GM11168 (cell line): ENCODE measurements at regions not wholly inside any gene's neighbourhood (a gene's known extent, or its start where the extent isn't known, plus 50 kb on each side); places are given as distances from the start of the nearest gene placed in this dataset.
"Not testable (repeated sequence)": the region's sequence is repeated elsewhere in the genome, so short reads cannot be mapped to it uniquely, and the experiment has no call there.

ENCODE experiments used
- in situ Hi-C: fragments of 300-500 bp; cut with MboI; formaldehyde crosslinking; loops from one replicate; pipeline ENCODE4 v1.12.0; 2022; ENCODE audit warnings: low sequenced_read_pairs; ENCODE audit not compliant: unreplicated experiment

DNA sequence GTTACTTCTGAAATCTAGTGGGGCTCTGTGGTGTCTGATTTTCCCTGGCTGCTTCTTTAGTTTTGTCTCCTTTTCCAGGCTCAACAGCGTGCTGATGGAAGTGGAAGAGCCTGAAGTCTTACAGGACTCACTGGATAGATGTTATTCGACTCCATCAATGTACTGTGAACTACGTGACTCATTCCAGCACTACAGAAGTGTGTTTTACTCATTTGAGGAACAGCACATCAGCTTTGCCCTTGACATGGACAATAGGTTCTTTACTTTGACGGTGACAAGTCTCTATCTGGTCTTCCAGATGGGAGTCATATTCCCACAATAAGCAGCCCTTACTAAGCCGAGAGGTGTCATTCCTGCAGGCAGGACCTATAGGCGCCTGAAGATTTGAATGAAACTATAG is 51.1 kb downstream of the NBPF8 start:
- in situ Hi-C loops = not testable (repeated sequence)

DNA sequence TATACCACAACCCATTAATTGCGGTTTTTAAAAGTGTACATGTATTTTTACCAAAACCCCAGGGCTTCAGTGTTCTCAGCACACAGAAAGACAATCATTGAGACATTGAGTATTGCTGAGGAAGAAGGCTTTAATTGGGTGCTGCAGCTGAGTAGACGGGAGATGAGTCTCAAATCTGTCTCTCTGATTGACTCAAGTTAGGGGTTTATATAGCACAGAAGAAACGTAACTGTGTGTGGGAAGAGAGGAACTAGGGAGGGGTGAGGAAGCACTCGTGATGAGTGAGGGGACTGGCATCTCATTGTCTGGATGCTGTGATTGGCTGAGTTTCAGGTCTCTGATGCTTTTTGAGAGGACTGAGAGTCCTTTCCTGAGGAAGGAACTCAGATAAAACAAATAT is 62.8 kb downstream of the NBPF8 start:
- in situ Hi-C loops = not testable (repeated sequence)

DNA sequence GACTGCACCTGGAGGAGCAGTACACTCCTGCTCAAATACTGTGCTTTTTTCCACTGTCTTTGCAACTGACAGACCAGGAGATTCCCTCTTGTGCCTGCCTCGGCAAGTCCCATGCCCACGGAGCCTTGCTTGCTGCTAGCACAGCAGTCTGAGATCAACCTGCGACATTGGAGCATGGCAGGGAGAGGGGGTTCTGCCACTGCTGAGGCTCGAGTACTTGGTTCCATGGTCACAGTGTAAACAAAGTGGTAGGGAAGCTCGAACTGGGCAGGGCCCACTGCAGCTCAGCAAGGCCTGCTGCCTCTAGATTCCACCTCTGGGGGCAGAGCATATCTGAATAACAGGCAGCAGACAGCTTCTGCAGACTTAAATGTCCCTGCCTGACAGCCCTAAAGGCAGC is 63.6 kb downstream of the NBPF8 start:
- in situ Hi-C loops = not testable (repeated sequence)

DNA sequence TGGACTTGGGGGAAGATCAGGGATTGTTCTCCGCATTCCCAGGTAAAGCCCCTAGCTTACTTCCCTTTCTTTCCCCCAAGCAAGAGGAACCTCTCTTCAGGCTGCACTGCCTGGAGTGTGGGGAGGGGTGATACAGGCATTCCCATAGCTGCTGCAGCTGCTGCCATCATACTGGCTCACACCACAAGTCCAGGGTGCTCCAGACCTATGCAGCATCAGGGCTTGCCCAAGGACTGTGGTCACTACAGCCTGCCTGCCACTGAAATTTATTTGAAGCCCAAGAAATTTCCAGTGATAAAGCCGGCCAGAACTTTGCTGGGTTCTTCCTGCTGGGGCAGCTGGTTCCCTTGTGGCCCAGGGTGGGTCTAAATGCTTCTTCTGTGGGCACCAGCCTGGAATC is 72.7 kb downstream of the NBPF8 start:
- in situ Hi-C loops = not testable (repeated sequence)

DNA sequence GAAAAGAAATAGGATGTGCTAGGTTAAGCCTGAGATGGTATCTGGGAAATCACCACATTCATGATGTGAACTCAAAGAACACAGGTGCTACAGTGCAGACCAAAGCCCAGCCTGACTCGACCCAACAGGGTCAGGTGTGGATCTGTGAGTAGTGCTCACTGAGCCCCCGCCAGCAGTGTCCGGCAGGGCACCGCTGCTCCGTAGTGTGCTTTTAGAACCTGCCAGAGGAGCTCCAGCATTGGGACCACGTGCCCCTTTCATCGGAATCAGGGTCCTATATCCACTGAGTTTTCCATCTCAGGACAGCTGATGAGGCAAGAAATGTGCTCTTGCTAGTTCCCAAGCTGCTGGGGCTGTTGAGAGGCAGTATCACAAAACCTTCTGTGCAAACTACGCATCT is 74.4 kb downstream of the NBPF8 start:
- in situ Hi-C loops = not testable (repeated sequence)

DNA sequence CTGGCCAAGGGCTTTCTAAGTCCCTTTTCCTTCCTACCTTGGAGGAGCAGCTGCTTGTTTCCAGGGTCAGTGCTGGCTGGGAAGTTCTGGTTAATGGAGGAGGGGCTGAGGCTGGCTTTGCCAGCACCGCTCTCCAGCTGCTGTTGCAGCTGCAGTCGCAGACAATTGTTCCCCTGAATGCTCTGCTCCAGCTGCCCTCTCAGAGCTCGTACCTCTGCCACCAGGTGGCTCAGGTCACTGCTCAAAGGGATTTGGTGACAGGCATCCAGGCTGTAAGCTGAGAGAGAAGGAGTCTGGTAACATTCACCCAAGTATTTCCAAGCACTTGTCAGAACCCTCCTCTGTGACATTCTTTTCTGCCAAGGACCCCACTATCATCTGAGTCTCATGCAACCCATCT is 82.3 kb downstream of the NBPF8 start:
- in situ Hi-C loops = not testable (repeated sequence)

DNA sequence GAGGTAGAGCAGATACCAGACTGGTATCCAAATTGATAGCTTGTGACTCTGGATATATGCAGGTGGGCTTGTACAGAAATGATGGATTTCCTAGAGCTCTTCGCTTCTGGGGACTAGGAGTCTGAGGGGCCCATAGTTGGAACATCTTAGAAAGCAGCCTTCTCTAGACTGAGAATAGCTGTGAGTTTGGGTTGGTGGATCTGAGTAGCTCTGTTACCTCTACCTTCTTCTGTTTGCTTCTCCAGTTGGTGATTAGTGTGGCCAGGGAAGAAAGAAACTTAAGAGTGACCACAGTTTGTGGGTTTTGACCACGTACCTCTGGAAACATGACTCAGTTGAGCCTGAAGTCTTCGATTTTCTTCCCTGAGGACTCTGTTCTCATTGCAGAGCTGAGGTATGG is 88.4 kb downstream of the NBPF8 start:
- in situ Hi-C loops = not testable (repeated sequence)

DNA sequence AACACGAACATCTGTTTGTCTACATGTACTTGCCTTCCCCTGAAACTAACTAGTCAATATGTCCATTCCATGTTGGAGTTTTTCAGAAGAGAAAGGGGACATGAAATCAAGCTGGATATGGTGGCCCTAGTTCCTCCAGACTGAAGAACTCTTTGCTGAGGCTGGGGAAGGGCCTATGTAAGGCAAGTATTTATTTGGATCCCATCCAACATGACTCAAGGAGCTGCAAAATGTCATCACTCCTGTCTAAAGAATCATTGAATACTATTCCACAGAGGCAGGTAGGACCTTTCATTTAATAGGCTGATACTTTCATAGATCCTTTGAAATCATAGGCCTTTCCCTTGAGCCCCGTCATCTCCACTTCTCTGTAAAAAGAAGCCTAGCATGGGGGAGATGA is 91.5 kb downstream of the NBPF8 start:
- in situ Hi-C loops = not testable (repeated sequence)

DNA sequence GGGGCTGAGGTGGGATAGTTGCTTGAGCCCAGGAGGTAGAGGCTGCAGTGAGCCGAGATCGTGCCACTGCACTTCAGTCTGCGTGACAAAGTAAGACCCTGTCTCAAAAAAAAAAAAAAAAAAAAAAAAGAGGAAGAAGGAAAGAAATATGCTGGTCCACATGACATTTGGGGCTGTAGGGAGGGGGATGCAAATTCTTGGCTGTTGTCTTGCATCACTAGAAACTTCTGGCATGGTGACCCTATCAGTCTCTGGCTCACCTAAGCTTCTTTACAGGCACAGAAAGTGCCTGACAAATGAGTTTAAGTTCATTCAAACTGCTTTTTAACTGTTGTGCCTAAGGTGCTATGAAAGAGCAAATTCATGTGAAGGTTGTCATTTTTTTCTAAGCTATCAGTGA is 93.5 kb downstream of the NBPF8 start:
- in situ Hi-C loops = not testable (repeated sequence)

DNA sequence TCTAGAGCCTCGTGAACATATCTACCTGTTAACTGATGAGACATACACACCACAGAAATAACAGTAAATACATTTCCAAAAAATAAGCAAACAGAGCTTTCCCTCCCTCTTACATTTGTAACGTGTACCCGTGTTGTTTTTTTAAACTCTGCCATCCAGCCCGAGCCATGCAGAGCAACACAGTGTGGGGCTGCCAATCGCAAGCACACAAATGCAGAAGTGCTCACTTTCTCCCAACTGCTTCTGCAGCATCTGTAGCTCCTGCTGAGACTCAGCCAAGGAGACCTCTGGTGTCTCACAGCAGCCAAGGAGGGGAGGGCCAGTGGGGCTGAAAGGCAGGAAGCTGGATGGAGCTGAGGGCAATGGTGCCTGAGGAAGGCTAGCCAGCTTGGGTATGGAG is 94.4 kb downstream of the NBPF8 start:
- in situ Hi-C loops = not testable (repeated sequence)

DNA sequence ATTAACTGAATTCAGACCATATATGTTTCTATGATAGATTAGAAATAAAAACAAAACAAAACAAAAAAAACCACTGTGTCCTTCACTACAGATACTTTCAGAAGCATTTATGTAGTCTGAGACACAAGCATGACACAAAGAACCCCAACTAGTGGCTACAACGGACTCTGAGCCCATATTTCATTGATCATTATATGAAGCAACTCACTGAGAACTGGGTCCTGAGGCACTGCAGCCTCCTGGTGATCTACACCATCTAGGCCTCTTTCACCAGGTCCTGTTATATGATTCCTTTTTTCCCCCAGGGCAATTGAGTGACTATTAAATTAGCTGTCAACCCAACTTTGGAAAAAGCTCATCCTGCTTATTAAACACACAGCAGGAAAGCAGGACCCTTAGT is 98.3 kb downstream of the NBPF8 start:
- in situ Hi-C loops = not testable (repeated sequence)

DNA sequence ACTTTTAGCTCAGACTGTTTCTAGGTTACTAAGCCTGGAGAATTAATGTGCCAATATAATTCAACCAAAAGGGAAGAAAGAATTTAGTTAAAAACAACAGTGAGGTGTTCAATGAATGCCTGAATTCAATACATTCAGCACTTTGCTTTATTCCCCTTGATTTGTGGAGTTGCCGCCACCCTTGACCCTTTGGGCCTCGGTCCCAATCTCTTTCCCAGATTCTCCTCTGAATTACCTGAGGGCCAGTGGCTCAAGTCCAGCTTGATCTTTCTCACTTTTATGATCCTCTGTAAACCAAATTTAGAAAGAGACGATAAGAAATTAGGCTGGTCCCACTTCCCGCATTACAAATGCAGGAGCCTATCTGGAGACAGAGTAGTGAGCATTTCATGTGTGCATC is 98.7 kb downstream of the NBPF8 start:
- in situ Hi-C loops = not testable (repeated sequence)

DNA sequence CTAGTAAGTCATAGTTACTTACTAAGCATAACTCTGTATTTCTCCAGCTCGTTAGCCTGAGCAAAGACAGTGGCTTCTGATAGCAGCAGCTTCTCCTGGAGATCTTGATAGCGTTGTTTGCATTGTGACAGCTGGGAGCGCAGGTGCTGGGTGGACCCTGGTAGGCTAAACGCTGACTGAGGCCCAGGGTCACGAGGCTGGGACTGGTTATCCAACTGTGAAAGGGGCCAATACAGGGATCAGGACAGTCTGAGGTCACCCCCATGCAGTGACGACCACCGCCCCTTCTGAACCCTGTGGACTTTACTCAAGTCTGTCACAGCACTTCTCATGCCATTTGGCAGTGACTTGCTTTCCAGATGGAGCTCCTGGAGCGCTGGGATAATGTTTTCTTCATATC is 104.4 kb downstream of the NBPF8 start:
- in situ Hi-C loops = not testable (repeated sequence)

DNA sequence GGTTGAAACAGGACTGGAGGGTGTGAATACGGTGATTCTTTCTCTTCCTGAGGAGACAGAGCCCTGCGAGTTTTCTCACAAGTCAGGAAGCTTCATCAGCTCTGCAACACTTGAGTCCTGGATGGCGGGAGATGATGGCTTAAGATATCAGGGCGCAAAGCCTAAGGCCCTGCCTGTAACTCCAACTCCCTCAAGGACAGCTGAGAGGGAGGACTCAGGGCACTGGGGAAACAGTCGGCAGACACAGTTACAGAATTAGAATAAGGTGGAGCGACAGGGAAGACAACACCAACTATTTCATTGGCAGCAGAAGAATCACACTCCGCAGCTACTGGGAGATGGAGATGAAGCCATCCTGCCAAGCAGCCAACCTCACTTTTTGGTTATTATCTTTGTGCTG is 109.6 kb downstream of the NBPF8 start:
- in situ Hi-C loops = not testable (repeated sequence)

DNA sequence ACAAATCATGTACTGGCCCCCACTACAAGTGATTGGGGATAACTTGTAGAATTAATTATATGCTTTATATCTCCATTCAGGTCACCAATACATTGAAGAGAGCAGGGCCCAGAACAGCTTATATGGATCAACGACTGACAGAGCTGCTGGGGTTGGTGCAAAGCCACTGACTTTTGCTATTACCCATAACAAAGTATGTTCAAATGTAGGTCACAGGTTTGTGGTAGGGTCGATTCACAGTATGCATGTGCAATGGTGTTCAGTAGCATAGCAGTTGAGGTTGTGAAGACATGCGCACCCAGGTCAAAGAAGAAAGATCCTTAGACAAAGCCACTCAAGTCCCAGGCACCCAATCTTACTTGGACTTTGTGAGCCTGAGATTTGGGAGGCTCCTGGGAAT is 110.6 kb downstream of the NBPF8 start:
- in situ Hi-C loops = not testable (repeated sequence)

DNA sequence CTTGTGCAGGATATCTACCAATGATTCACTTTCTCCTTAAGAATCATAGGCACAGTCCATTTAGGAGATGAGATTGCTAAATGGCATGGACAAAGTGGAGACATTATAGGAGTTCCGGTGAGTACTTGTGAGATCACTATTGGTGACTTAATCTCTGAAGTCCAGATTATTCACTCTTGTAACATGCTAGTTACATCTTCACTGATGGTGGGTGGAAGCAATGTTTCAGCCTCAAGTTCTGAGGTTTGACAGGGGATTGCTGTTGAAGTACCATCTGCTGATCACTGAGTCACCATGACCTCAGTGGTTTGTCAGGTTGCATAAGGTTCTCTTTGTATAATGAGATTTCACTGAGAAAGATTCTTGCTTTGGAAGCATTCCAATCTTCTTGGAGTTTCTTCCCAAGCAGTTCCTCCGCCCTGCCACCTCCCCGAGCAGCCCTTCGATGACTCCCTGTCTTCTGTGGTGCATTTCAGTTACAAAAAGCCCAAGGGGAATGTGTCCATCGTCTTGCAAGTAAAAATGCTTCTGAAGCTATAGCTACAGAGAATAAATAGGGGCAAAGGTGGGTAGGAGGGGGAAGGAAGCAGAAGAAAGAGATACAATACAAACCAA is 114.7 kb downstream of the NBPF8 start:
- in situ Hi-C loops = not testable (repeated sequence)

DNA sequence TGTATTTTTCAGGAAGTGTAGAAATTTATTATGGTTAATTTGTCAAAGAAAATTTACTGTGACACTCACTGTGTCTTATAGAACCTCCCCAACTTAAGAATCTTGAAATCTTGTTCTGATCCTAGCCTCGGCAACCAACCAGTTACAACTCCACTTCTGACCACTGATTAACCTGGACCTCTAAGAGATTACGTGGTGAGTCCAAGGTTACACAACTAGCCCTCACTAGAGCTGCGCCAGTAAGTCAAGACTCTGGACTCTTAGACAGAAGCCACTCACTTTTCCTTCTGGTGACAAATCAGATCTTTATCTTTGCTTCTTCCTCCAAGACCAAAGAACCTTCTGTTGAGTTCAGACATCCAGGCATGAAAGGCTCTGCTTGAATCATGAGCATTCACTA is 116.6 kb downstream of the NBPF8 start:
- in situ Hi-C loops = not testable (repeated sequence)

DNA sequence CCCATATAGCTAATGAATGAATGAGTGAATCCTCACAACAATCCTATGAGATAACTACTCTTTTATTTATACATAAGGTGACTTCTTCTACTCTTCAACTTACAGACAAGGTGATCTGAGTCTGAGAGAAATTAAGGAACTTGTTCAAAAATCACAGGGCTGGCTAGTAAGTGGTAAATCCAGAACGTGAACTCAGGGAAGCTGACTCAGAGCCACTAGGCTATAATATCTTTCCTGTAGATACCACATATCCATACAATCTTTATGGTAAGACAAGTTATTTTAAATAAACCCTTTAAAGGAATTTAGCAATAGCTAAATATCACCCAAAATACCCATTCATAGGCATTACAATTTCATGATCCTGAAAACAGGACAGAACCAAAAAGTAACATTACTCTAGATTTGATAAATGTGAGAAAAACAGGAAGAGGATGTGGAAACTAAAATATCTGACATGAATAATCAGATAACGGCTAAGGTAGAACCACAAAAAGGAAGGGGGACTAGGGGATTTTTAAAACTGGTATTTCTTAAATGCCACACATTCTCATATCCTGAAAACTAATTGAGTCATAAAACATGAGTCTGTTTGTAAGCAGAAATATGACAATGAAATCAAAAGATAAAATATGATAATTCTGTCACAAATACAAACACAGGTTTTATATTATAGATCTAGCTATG is 119.7 kb downstream of the NBPF8 start:
- in situ Hi-C loops = not testable (repeated sequence)

DNA sequence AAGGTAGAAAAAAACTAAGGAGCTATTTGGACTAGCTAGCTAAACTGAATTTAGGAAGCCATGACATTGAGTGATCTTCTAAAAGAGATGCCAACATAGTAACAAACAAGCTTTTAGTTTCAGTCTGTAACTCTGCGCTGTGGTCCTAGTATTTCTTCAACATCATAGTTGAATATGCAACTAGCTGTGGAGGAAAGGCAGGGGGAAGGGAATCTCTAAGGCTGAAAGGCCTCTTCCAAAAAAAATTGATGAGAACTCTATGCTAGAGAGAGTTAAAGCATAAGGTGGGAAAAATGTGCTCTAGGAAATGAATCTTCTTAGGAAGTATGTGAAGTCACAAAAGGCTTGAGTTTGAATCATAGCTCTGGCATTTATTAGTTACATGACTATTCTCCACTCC is 120.2 kb downstream of the NBPF8 start:
- in situ Hi-C loops = not testable (repeated sequence)

DNA sequence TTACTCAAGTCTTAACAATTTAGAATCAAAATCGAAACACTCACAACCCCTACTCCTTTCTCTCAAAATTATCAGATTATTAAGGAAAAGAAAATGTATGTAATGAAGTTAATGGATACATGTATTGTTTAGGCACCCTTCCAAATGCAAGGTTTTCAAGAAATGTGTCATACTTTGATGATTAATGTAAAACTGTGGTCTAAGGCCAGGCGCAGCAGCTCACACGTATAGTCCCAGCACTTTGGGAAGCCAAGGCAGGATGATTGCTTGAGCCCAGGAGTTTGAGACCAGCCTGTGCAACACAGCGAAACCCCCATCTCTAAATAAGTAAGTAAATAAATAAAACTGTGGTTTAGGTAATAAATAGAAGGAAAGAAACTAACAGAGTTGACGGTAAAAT is 126.6 kb downstream of the NBPF8 start:
- in situ Hi-C loops = not testable (repeated sequence)

DNA sequence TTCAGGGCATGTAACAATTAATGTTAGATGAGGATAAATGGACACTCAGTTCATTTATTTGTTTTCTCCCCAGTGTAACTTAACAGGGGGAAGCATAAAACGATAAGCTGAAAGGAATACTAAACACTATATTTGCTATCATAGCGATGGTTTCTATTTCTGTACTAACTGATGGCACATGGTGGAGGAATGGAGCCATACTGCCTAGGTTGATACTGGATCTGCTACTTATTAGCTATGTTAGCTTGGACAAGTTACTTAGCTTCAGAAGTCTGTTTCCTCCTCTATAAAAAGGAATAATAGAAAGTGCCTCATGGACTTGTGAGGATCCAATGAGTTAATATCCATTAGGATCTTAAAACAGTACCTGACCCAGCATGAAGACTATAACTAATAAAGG is 127.5 kb downstream of the NBPF8 start:
- in situ Hi-C loops = not testable (repeated sequence)

DNA sequence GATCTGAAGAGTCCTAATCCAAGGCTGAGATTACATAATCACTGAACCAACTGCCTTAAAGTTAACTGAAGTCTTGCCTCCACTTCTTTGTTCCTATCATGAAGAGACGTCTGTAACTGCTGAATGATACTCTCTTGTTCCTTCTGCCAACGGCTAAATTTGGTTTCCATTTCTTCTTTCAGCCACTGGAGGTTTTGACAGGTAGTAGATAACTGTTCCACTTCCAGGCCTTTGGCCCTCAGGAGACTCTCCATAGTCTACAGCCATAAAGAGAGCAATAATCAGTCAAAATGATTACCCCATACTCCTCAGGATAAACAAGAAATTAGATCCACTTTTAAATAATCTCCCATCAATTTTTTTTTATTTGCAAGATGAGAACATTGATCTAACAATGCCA is 128.1 kb downstream of the NBPF8 start:
- in situ Hi-C loops = not testable (repeated sequence)
